GM21723 (cell line): ENCODE measurements at regions not wholly inside any gene's neighbourhood (a gene's known extent, or its start where the extent isn't known, plus 50 kb on each side); places are given as distances from the start of the nearest gene placed in this dataset.

Experiments
- ATAC-seq: cut with Tn5 transposase; IDR thresholded peaks from one replicate; pipeline ENCODE4 v1.9.1; 2021; ENCODE audit warnings: mild to moderate bottlenecking, moderate library complexity; ENCODE audit not compliant: unreplicated experiment

- ATAC-seq: no peak
Observed at GRCh38 chrX:16487620-16488385, 162.2 kb upstream of the S100G start.

GRCh38 chrX:16488959-16489358 is 161.0 kb upstream of the S100G start:
- no peak for ATAC-seq

DNA sequence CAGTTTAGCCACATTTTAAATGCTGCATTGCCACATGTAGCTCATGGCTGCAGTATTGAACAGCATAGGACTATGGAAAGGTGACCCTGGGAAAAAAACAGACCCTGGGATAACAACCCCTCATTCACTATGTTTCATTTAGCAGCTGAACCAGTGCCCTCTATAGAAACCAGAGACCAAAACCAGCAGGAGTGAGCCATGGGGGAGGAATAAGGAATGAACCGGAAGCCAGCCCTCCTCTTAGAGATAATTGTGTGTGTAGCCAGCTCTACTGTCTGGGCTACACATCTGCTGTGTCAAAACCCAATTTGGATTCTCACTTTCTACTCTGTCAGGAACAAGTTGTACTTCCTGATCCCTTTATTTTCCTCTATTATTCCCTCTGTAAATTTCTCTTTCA is 158.5 kb upstream of the S100G start:
- no peak for ATAC-seq

GRCh38 chrX:16496175-16496574 is 153.8 kb upstream of the S100G start:
- no peak for ATAC-seq

GRCh38 chrX:16511796-16512776 is 137.9 kb upstream of the S100G start:
- no peak for ATAC-seq

DNA sequence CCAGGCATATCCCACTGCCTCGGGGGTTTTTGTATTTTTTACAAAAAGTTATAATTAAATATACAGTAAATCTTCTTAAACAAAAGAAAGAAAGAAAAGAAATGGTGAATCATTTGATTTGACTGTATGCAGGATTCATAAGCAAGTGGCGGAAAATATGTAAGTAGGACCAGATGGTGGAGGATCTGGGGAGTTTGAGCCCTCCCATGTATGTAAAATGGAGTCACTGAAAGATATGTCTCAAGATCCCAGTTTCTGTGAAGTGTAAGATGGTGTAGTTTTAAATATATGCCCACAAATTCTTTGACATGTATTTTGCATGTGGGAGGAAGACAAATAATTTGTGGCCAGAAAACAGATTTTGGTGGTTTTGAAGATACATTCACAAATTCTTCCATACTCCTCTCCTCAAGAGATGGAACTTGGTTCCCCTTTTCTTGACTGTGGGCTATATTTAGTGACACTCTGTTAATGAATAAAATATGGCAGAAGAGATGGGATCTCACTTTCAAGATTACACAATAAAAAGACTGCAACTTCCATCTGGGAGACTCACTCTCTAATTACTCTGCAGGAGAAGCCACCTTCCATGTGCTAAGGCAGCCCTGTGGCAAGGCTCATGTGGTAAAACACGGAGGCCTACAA is 133.6 kb upstream of the S100G start:
- no peak for ATAC-seq

- ATAC-seq: no peak
Observed at GRCh38 chrX:16517039-16517605, 132.8 kb upstream of the S100G start.

GRCh38 chrX:16518131-16518530 is 131.8 kb upstream of the S100G start:
- ATAC-seq: no peak

- ATAC-seq: no peak
Observed at GRCh38 chrX:16524316-16524715, 125.6 kb upstream of the S100G start.

GRCh38 chrX:16526003-16526402 is 124.0 kb upstream of the S100G start:
- no peak for ATAC-seq

- no peak for ATAC-seq
Observed at GRCh38 chrX:16528620-16529019, 121.3 kb upstream of the S100G start.
